ENCODE measurements at regions not wholly inside any gene's neighbourhood (a gene's known extent, or its start where the extent isn't known, plus 50 kb on each side); places are given as distances from the start of the nearest gene placed in this dataset.
"Not testable (repeated sequence)": the region's sequence is repeated elsewhere in the genome, so short reads cannot be mapped to it uniquely, and the experiment has no call there.

DNA sequence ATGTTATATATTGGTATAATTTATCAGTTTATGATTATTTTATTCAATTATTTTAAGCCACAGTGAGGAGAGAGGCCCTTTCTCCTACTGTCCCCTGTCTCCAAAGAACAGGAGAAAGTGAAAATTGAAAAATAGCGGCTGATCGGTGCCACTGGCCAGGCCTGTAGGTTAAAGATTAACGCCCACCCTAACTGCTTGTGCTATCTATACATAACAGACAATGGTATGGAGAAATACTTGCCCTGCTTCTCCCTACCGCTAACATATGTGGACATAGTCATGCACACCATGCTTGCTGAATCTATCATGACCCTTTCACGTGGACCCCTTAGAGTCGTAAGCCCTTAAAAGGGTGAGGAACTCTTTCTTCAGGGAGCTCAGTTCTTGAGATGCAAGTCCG lies 67.5 kb downstream of the EIF1AY start:
- Histone ChIP-seq H3K27ac (ENCODE audit: low read depth, low read length) (no peak overlapping the region), H3F3A (ENCODE audit: control insufficient read depth, insufficient read depth) (no peaks in the 10 kb centered on the region), H3K27me3 (ENCODE audit: control insufficient read depth, low read length) (no peaks in the 10 kb centered on the region), H3K4me3 (ENCODE audit: low read length) (no peak overlapping the region), H3K4me1 (ENCODE audit: control insufficient read depth, low read length) (no peaks in the 10 kb centered on the region), H3K9me3 (ENCODE audit: control insufficient read depth, insufficient read depth, low read length) (no peaks in the 10 kb centered on the region), H3K4me2 (ENCODE audit: low read length) (no peak overlapping the region), H4K20me1 (ENCODE audit: control insufficient read depth, insufficient read depth, low read depth, low read length) (no peaks in the 10 kb centered on the region), H3K9me2 (replicated peaks; ENCODE audit: control insufficient read depth, low read length) (no peaks in the 10 kb centered on the region), H3K79me2 (ENCODE audit: control insufficient read depth, low read length) (no peaks in the 10 kb centered on the region), H3K36me3 (ENCODE audit: control insufficient read depth, low read length) (no peaks in the 10 kb centered on the region)
- TF ChIP-seq EZH2phosphoT487 (IDR thresholded peaks at IDR 0.05; ENCODE audit: borderline replicate concordance, low read length), result no peak
- TF ChIP-seq, protein P1, sequence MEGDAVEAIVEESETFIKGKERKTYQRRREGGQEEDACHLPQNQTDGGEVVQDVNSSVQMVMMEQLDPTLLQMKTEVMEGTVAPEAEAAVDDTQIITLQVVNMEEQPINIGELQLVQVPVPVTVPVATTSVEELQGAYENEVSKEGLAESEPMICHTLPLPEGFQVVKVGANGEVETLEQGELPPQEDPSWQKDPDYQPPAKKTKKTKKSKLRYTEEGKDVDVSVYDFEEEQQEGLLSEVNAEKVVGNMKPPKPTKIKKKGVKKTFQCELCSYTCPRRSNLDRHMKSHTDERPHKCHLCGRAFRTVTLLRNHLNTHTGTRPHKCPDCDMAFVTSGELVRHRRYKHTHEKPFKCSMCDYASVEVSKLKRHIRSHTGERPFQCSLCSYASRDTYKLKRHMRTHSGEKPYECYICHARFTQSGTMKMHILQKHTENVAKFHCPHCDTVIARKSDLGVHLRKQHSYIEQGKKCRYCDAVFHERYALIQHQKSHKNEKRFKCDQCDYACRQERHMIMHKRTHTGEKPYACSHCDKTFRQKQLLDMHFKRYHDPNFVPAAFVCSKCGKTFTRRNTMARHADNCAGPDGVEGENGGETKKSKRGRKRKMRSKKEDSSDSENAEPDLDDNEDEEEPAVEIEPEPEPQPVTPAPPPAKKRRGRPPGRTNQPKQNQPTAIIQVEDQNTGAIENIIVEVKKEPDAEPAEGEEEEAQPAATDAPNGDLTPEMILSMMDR (IDR thresholded peaks at IDR 0.05; ENCODE audit: low read depth, low read length, poor library complexity, severe bottlenecking), result no peak

DNA sequence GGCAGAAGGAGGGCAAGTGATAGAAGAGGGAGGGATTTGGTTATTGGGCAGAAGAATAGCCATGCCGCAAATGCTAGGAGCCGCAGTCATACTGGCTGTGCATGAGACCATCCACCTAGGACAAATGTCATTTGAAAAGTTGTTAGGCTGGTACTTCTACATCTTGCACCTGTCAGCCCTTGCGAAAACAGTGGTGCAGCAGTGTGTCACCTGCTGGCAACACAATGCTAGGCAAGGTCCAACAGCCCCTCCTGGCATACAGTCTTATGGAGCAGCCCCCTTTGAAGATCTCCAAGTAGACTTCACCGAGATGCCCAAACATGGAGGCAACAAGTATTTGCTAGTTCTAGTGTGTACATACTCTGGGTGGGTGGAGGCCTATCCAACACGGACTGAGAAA lies 72.7 kb downstream of the EIF1AY start:
- no peaks in the 10 kb centered on the region for H3K79me2 ChIP-seq (ENCODE audit: control insufficient read depth, low read length)
- no peaks in the 10 kb centered on the region for H3K36me3 ChIP-seq (ENCODE audit: control insufficient read depth, low read length)
- no peak overlapping the region for H3K4me2 ChIP-seq (ENCODE audit: low read length)
- no peak for TF ChIP-seq EZH2phosphoT487 (IDR thresholded peaks at IDR 0.05; ENCODE audit: borderline replicate concordance, low read length)
- TF ChIP-seq, protein P1 (IDR thresholded peaks at IDR 0.05; ENCODE audit: low read depth, low read length, poor library complexity, severe bottlenecking), result no peak
- no peaks in the 10 kb centered on the region for H3K27me3 ChIP-seq (ENCODE audit: control insufficient read depth, low read length)
- no peak overlapping the region for H3K27ac ChIP-seq (ENCODE audit: low read depth, low read length)
- H3K4me1 ChIP-seq (ENCODE audit: control insufficient read depth, low read length), result no peaks in the 10 kb centered on the region
- no peaks in the 10 kb centered on the region for H3F3A ChIP-seq (ENCODE audit: control insufficient read depth, insufficient read depth)
- H4K20me1 ChIP-seq (ENCODE audit: control insufficient read depth, insufficient read depth, low read depth, low read length), result no peaks in the 10 kb centered on the region
- H3K4me3 ChIP-seq (ENCODE audit: low read length), result no peak overlapping the region
- no peaks in the 10 kb centered on the region for H3K9me3 ChIP-seq (ENCODE audit: control insufficient read depth, insufficient read depth, low read length)
- H3K9me2 ChIP-seq (replicated peaks; ENCODE audit: control insufficient read depth, low read length), result no peaks in the 10 kb centered on the region

DNA sequence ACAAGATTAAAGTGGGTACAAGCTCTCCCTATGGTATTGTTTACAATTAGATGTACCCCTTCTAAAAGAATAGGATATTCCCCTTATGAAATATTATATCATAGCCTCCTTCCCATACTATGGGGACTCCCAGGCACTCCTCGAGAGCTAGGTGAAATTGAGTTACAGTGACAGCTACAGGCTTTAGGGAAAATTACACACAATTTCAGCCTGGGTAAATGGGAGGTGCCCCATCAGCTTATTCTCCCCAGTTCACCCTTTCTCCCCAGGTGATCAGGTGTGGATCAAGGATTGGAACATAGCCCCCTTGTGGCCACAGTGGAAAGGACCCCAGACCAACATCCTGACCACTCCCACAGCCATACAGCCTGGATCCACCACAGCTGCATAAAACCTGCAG lies 73.3 kb downstream of the EIF1AY start:
- not testable (repeated sequence) for H3K9me2 ChIP-seq (replicated peaks; ENCODE audit: control insufficient read depth, low read length); H3K27ac ChIP-seq (ENCODE audit: low read depth, low read length); H4K20me1 ChIP-seq (ENCODE audit: control insufficient read depth, insufficient read depth, low read depth, low read length); H3K4me3 ChIP-seq (ENCODE audit: low read length); H3K4me1 ChIP-seq (ENCODE audit: control insufficient read depth, low read length); H3K36me3 ChIP-seq (ENCODE audit: control insufficient read depth, low read length); H3K79me2 ChIP-seq (ENCODE audit: control insufficient read depth, low read length); H3K9me3 ChIP-seq (ENCODE audit: control insufficient read depth, insufficient read depth, low read length); H3K4me2 ChIP-seq (ENCODE audit: low read length); H3K27me3 ChIP-seq (ENCODE audit: control insufficient read depth, low read length); H3F3A ChIP-seq (ENCODE audit: control insufficient read depth, insufficient read depth)
- TF ChIP-seq, protein P1 (IDR thresholded peaks at IDR 0.05; ENCODE audit: low read depth, low read length, poor library complexity, severe bottlenecking), result peak; percentile 36

DNA sequence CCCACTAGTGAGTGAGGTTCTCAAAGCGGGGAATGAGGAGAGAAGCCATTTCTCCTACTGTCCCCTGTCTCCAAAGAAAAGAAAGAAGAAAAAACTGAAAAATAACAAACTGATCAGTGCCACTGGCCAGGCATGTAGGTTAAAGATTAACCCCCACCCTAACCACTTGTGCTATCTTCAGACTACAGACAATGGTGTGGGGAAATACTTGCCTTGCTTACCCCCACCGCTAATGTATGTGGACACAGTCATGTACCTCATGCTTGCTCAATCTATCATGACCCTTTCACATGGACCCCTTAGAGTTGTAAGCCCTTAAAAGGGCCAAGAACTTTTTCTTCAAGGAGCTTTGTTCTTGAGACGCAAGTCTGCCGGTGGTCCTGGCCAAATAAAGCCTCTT lies 75.9 kb downstream of the EIF1AY start:
- Histone ChIP-seq H3K9me3 (ENCODE audit: control insufficient read depth, insufficient read depth, low read length) (no peaks in the 10 kb centered on the region), H3K9me2 (replicated peaks; ENCODE audit: control insufficient read depth, low read length) (no peaks in the 10 kb centered on the region), H3F3A (ENCODE audit: control insufficient read depth, insufficient read depth) (no peaks in the 10 kb centered on the region), H3K27me3 (ENCODE audit: control insufficient read depth, low read length) (no peaks in the 10 kb centered on the region), H3K4me1 (ENCODE audit: control insufficient read depth, low read length) (no peaks in the 10 kb centered on the region), H4K20me1 (ENCODE audit: control insufficient read depth, insufficient read depth, low read depth, low read length) (no peaks in the 10 kb centered on the region), H3K36me3 (ENCODE audit: control insufficient read depth, low read length) (no peaks in the 10 kb centered on the region), H3K4me2 (ENCODE audit: low read length) (no peak overlapping the region), H3K4me3 (ENCODE audit: low read length) (no peak overlapping the region), H3K27ac (ENCODE audit: low read depth, low read length) (no peak overlapping the region), H3K79me2 (ENCODE audit: control insufficient read depth, low read length) (no peaks in the 10 kb centered on the region)
- TF ChIP-seq EZH2phosphoT487 (IDR thresholded peaks at IDR 0.05; ENCODE audit: borderline replicate concordance, low read length), result no peak
- TF ChIP-seq, protein P1 (IDR thresholded peaks at IDR 0.05; ENCODE audit: low read depth, low read length, poor library complexity, severe bottlenecking), result no peak

Data from DOHH2 (cell line).